Thyroid gland (tissue), 4 donors: ENCODE measurements at regions not wholly inside any gene's neighbourhood (a gene's known extent, or its start where the extent isn't known, plus 50 kb on each side); places are given as distances from the start of the nearest gene placed in this dataset.

Experiments used
- POLR2A ChIP-seq, 2 donors: fragments of 450-650 bp; IDR thresholded peaks; one replicate each; pipeline ENCODE4 v1.6.1; 2017; ENCODE audit warnings: antibody characterized with exemption in 2 of 2, mild to moderate bottlenecking in 2 of 2, moderate library complexity in 1 of 2
- TF ChIP-seq, protein P1 (sequence below), 6 experiments: fragments of 200-600 bp in 3 of 6; fragments of 450-650 bp in 3 of 6; sonication (generic) in 3 of 6; IDR thresholded peaks; one replicate each; pipeline ENCODE4 v1.5.1; 2016 to 2019; ENCODE audit warnings: antibody characterized with exemption in 6 of 6, mild to moderate bottlenecking in 2 of 6, inconsistent platforms in 1 of 6, moderate library complexity in 1 of 6

DNA sequence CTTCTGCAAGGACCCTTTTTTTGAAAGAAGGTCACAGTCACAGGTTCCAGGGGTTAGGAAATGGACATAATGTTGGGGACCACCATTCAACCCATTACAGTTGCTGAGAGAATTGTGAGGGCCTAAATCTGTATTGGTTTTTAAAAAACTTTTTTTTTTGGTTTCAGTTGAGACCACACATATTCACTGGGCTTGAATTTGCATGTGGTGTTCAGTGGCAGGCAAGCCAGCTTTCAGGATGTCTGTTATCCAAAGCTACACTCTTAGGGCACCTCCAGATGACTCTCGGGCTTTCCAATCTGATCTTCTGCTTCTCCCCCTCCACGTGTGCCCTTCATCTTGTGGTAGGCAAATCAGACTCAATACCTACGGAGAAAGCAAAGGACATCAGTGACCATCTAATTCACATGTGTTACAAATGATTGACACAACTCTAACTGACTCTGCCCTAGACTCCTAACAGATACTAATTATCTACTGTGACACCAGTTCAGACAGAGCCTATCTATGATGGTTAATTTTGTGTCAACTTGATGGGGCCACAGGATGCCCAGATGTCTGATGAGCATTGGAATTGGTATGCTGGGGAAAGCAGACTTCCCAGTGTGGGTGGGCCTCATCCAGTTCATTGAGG is 93.3 kb upstream of the ELMO1 start:
- TF ChIP-seq, protein P1, sequence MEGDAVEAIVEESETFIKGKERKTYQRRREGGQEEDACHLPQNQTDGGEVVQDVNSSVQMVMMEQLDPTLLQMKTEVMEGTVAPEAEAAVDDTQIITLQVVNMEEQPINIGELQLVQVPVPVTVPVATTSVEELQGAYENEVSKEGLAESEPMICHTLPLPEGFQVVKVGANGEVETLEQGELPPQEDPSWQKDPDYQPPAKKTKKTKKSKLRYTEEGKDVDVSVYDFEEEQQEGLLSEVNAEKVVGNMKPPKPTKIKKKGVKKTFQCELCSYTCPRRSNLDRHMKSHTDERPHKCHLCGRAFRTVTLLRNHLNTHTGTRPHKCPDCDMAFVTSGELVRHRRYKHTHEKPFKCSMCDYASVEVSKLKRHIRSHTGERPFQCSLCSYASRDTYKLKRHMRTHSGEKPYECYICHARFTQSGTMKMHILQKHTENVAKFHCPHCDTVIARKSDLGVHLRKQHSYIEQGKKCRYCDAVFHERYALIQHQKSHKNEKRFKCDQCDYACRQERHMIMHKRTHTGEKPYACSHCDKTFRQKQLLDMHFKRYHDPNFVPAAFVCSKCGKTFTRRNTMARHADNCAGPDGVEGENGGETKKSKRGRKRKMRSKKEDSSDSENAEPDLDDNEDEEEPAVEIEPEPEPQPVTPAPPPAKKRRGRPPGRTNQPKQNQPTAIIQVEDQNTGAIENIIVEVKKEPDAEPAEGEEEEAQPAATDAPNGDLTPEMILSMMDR (IDR thresholded peaks at IDR 0.05) = no peak
- no peak for TF ChIP-seq POLR2A (IDR thresholded peaks at IDR 0.05)
